GM10266 (cell line): ENCODE measurements at regions not wholly inside any gene's neighbourhood (a gene's known extent, or its start where the extent isn't known, plus 50 kb on each side); places are given as distances from the start of the nearest gene placed in this dataset.

Experiments
- DNase-seq: peaks from one replicate; pipeline ENCODE4 v3.0.0; 2012; ENCODE audit errors: extremely low spot score
- CTCF ChIP-seq: IDR thresholded peaks from 2 replicates; pipeline ENCODE4 v1.5.1; 2012; ENCODE audit warnings: mild to moderate bottlenecking, low read depth; ENCODE audit not compliant: control insufficient read depth, insufficient read depth; ENCODE audit errors: missing control alignments

GRCh38 chr14:100955201-100955600 is 51.7 kb upstream of the RTL1 start:
- no peak for DNase-seq
- TF ChIP-seq CTCF: no peak

- DNase-seq: no peak
- no peak for TF ChIP-seq CTCF
Measured at GRCh38 chr14:100962494-100962893, 59.0 kb upstream of the RTL1 start.

- TF ChIP-seq CTCF: no peak
- DNase-seq: no peak
Measured at GRCh38 chr14:100965296-100965695, 61.8 kb upstream of the RTL1 start.

- DNase-seq: no peak
- TF ChIP-seq CTCF: no peak
Measured at GRCh38 chr14:100967178-100967577, 63.7 kb upstream of the RTL1 start.

- TF ChIP-seq CTCF: no peak
- no peak for DNase-seq
Measured at GRCh38 chr14:100967930-100968329, 64.4 kb upstream of the RTL1 start.

- TF ChIP-seq CTCF: no peak
- DNase-seq: no peak
Measured at GRCh38 chr14:100972118-100972897, 68.8 kb upstream of the RTL1 start.

GRCh38 chr14:100975671-100976070 is 72.1 kb upstream of the RTL1 start:
- no peak for DNase-seq
- no peak for TF ChIP-seq CTCF
